ENCODE measurements at regions not wholly inside any gene's neighbourhood (a gene's known extent, or its start where the extent isn't known, plus 50 kb on each side); places are given as distances from the start of the nearest gene placed in this dataset.

GRCh38 chr3:103002425-103003176 is 567.8 kb downstream of the ZPLD1 start:
- no peak for DNase-seq (ENCODE audit: low read depth)
- no peaks in the 10 kb centered on the region for H3K36me3 ChIP-seq (ENCODE audit: control insufficient read depth, insufficient read depth, low read length)
- POLR2A ChIA-PET, result no interaction called here
- CTCF ChIA-PET, result no interaction called here
- H3K27me3 ChIP-seq (ENCODE audit: control insufficient read depth, insufficient read depth, low read length), result no peaks in the 10 kb centered on the region
- H3K4me3 ChIP-seq (ENCODE audit: low read depth, low read length), result no peak overlapping the region
- no peak for TF ChIP-seq CTCF (IDR thresholded peaks at IDR 0.05; ENCODE audit: insufficient read depth, low read depth, low read length)

- ChIA-PET POLR2A (no interaction called here), CTCF (no interaction called here)
- H3K27me3 ChIP-seq (ENCODE audit: control insufficient read depth, insufficient read depth, low read length), result no peaks in the 10 kb centered on the region
- no peak for TF ChIP-seq CTCF (IDR thresholded peaks at IDR 0.05; ENCODE audit: insufficient read depth, low read depth, low read length)
- no peak for DNase-seq (ENCODE audit: low read depth)
- H3K36me3 ChIP-seq (ENCODE audit: control insufficient read depth, insufficient read depth, low read length), result no peaks in the 10 kb centered on the region
- H3K4me3 ChIP-seq (ENCODE audit: low read depth, low read length), result no peak overlapping the region
Observed at GRCh38 chr3:103006526-103007183, 571.8 kb downstream of the ZPLD1 start.

- no peak for DNase-seq (ENCODE audit: low read depth)
- no peak for TF ChIP-seq CTCF (IDR thresholded peaks at IDR 0.05; ENCODE audit: insufficient read depth, low read depth, low read length)
- Histone ChIP-seq H3K36me3 (ENCODE audit: control insufficient read depth, insufficient read depth, low read length) (no peaks in the 10 kb centered on the region), H3K4me3 (ENCODE audit: low read depth, low read length) (no peak overlapping the region), H3K27me3 (ENCODE audit: control insufficient read depth, insufficient read depth, low read length) (no peaks in the 10 kb centered on the region)
- ChIA-PET POLR2A (no interaction called here), CTCF (interaction anchor here (1.0 kb wide), 1 partner anchor 15 kb away, joined by 3 read pairs; no protein-coding TSS in a partner anchor)
Observed at GRCh38 chr3:103009609-103010008, 574.8 kb downstream of the ZPLD1 start.

GRCh38 chr3:103025880-103026279 is 591.1 kb downstream of the ZPLD1 start:
- no peaks in the 10 kb centered on the region for H3K27me3 ChIP-seq (ENCODE audit: control insufficient read depth, insufficient read depth, low read length)
- ChIA-PET POLR2A (no interaction called here), CTCF (no interaction called here)
- no peak for TF ChIP-seq CTCF (IDR thresholded peaks at IDR 0.05; ENCODE audit: insufficient read depth, low read depth, low read length)
- H3K4me3 ChIP-seq (ENCODE audit: low read depth, low read length), result no peak overlapping the region
- DNase-seq (ENCODE audit: low read depth), result no peak
- no peaks in the 10 kb centered on the region for H3K36me3 ChIP-seq (ENCODE audit: control insufficient read depth, insufficient read depth, low read length)

GRCh38 chr3:103033841-103034240 is 599.0 kb downstream of the ZPLD1 start:
- POLR2A ChIA-PET, result no interaction called here
- CTCF ChIA-PET, result no interaction called here
- Histone ChIP-seq H3K27me3 (ENCODE audit: control insufficient read depth, insufficient read depth, low read length) (no peaks in the 10 kb centered on the region), H3K36me3 (ENCODE audit: control insufficient read depth, insufficient read depth, low read length) (no peaks in the 10 kb centered on the region), H3K4me3 (ENCODE audit: low read depth, low read length) (no peak overlapping the region)
- DNase-seq (ENCODE audit: low read depth), result no peak
- no peak for TF ChIP-seq CTCF (IDR thresholded peaks at IDR 0.05; ENCODE audit: insufficient read depth, low read depth, low read length)

Measured in BJ (cell line).